IPS-NIHi7 (cell line): ENCODE measurements at regions not wholly inside any gene's neighbourhood (a gene's known extent, or its start where the extent isn't known, plus 50 kb on each side); places are given as distances from the start of the nearest gene placed in this dataset.
A peak's percentile ranks its signal among the peaks of the same experiment; 100 is the strongest.
"Not testable (repeated sequence)": the region's sequence is repeated elsewhere in the genome, so short reads cannot be mapped to it uniquely, and the experiment has no call there.

Source experiments
- DNase-seq: peaks from one replicate; pipeline ENCODE4 v3.0.0; 2012; ENCODE audit warnings: mixed read lengths; ENCODE audit errors: extremely low spot score

- no peak for DNase-seq
These were observed 53.1 kb upstream of the WNT4 start for GRCh38 chr1:22196041-22196440.

DNA sequence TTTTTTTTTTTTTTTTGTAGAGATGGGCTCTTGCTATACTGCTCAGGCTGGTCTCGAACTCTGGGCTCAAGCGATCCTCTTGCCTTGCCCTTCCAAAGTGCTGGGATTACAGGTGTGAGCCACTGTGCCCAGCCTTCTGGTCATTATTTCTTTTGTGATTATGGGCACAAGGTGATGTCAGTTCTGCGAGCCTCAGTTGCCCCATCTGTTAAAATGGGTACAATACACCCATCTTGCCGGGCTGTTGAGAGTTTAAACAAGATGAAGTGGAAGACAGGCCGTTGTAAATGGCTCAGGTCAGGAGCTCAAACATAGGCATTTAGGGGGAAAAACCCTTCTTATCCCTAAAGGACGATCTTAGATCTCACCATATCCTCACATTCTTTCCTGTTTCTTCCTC lies 53.7 kb upstream of the WNT4 start:
- DNase-seq, result no peak

GRCh38 chr1:22197644-22198043 lies 54.7 kb upstream of the WNT4 start:
- no peak for DNase-seq

GRCh38 chr1:22201023-22201422 lies 58.1 kb upstream of the WNT4 start:
- no peak for DNase-seq

DNA sequence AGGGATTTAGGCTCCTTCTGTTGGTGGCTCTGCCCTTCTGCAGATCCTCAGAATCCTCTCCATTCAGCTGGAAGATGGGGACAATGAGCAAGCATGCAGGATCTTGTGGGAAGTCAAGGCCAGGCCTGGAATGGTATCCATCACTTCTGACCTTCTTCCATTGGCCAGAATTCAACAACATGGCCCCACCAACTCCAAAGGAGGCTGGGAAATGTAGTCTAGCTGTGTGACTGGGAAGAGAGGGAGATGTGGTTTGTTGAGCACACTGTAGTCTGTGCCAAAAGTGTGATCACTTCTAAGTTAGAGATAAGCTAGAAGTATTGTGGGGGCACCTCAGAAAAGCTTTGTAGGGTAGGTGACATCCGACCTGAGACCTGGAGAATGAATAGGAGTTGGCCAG lies 60.4 kb upstream of the WNT4 start:
- DNase-seq, result no peak

DNA sequence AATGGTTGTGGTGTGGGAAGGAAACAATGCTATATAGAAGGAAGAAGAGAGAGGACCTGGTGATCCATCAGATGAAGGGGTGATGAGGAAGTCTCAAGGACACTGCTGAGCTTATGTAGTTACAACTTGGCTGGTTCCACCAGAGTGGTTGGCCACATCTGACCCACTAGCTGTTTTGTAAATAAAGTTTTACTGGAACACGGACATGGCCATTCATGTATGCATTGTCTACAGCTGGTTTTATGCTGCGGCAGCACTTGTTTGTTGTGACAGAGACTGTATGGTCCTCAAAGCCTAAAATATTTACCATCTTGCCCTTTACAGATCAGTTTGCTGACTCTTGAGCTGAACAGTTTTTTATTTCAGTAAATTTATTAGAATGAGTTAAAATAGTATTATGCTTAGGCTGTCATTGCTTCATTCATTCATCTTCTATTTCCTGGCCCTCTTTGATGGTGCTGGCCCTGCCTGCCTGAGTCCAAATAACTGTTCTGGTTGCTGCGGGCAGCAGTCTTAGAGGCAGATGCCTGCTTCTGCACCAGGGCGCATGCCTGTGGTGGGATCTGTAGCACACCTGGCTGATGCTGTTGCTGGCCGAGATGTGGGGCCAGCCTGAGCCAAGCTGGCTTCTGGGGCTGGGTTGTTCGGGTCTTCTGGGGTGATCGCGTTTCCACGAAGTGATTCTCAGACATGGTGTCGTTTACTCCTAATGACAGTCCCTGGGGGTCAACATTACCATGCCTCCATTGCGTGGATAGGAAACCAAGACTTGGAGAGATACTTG lies 61.4 kb upstream of the WNT4 start:
- DNase-seq, result no peak

DNA sequence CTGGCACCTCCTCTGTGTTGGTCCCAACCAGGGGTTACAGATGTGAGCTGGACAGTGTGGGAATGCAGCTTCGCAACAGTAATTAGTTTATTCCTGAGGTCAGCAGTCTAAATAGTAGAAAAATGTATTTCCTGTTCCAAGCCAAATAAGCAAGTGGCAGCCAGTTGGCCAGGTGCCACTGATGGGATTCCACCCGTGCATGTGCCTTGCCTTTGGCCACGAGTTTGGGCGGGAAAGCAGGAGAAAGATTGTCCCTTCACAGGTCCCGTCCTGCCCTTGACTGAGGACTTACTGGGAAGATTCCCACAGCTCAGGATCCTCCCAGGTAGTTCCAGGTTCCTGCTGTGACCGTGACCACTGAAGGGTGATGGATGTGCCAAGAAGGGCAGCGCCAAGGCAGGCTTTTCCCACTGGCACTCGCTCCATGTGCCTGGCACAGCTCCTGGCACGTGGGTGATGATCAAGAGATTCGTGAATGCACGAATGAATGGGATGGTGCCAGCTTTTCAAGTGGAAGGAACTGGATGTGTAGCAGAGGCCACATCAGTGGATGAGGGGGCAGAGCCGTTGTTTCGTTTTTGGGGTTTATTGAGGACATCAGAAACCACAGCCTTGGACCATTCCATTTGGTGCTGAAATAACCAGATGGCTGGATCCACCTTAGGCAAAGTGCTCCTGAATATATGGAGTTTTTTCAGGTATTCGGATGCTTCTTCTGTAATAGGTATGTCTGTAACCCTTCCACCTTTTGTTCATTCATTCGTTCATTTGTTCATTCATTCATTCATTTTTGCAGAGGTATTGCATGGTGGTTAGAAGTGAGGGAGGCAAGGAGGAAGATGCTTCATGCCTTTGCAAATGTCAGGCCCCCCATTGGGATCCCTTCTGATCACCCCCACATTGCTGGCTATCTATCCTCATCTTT lies 62.4 kb upstream of the WNT4 start:
- no peak for DNase-seq

DNA sequence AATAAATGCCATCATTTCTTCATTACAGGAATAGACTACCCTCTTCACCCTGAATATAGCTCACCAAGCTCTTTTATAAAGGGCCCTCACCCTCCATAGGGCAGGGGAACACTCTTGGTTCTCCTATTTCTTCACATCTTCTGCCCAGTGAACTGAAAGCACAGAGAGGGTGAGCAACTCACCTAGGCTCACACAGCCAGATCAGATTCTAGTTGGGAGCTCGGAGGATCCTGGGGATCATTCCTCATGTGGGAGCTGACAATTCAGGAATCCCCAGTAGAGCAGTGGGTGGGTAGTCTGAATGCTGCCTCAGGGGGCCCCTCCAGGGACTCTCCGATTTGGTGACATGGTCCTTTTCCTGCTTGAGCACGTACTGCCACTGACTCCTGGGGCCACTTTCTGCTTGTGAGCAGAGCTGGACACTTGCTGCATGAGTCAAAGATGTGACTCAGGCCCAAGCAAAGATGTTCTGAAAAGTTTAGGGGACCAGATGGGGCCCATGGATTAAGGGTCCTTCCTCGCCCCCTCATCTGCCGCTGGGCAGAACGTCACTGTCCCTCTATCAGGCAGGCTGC lies 63.7 kb upstream of the WNT4 start:
- no peak for DNase-seq

DNA sequence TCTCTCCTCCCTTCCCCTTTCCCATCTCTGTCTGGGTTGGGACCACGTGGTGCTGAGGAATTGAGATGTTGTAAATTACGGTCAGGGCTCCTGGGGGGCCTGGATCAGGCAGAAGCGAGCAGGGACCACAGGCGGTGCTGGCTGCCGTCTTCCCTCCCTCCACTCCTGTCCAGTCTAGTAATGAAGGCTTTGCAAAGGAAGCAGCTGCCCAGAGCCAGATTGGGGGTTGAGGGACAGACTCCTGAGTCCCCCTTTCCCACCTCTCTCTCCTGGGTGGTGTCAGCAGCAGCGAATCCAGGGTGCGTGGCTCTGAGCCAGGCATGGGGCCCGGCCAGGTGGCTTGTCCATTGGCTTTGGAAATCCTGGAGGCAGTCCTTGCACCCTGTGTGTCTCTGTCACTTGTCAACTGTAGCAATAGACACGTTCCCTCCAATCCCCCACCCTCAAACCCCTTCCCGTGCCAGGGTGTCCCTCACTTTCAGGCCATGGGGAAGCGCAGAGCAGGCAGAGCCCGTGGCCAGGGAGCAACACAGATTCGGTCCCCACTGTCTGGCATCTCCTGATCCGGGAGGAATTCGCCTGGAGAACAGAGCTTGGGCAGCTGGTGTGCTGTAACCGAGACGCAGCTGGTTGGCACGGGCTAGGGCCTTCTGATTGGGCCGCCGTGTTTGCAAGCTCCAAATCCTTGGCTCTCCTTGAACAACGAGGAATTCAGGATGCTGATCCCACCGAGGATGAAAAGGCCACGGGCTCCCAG lies 64.8 kb upstream of the WNT4 start:
- DNase-seq, result no peak

DNA sequence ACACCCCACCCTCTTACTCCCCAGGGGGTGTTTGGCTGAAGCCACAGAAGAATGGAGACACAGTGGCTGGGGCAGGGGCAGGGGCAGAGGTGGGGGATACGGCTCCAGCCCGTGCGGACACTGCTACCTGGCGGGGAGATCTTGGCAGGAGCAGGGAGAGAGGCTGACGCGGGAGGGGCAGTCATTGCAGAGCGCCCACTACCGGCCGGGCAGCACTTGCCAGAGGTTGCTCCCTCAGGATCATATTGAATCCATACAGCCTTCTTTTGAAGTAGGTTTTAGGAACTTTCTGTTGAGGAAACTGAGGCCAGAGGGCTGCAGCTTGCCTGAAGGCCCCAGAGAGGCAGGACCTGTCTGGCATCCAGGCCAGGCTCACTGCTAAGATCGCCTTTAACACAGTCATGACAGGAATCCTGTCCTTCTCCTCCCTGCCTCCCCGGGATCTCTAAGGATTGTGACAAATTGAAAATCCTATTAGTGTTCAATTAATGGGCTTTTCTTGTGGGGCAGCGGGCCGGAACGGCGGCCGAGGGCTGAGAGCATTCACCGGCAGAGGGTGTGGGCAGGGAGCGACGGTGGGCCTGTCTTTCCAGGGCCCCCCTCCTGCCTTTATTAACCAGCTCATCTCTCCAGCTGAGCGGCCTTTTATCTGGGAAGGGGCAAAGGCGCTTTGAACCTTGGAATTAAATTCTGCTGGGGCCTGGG lies 65.5 kb upstream of the WNT4 start:
- DNase-seq, result peak; percentile 46

GRCh38 chr1:22208973-22209378 lies 66.1 kb upstream of the WNT4 start:
- DNase-seq, result no peak

- DNase-seq, result no peak
These were observed 67.3 kb upstream of the WNT4 start for GRCh38 chr1:22210176-22210575.

- no peak for DNase-seq
These were observed 67.7 kb upstream of the WNT4 start for GRCh38 chr1:22210636-22211035.

- DNase-seq, result not testable (repeated sequence)
These were observed 68.6 kb upstream of the WNT4 start for GRCh38 chr1:22211459-22211858.

DNA sequence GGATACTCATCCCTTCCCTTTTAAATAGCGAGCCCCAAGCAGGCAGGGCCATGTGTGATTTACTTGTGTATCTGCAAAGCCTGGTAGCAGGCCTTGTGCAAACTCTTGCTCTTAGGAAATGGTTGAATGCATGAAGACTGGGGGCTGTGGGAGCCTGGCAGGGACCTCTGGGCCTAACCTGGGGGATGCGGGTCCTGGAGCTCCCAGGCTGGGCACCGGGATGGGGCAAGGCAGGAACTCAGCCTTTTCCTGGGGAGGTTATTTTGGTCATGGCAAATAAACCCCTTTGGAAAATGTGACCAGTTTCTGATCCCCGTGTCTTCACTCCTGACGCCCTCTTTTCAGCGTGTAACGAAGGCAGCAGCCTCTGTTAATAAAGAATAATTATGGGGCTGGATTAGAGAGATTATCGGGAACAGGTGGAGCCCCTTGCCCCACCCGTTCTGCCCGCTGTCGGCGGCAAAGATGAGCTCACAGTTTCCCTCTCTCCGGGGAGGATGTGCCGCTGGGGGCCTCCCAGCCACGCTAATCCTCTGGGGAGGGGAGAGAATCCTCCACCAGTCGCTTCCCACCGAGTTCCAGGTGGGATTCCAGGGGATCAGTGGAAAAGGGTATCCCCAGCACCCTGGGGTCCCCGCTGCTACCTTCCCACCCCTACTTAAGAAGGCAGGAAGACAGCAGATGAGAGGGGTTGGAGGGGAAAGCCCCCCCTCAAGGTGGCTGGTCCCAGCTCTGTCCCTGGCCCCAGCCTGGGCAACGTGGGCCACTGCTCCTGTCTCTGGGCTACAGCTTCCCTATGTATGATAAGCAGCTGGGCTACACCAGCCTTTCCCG lies 69.7 kb upstream of the WNT4 start:
- DNase-seq, result no peak

GRCh38 chr1:22216210-22216883 lies 73.5 kb upstream of the WNT4 start:
- no peak for DNase-seq

DNA sequence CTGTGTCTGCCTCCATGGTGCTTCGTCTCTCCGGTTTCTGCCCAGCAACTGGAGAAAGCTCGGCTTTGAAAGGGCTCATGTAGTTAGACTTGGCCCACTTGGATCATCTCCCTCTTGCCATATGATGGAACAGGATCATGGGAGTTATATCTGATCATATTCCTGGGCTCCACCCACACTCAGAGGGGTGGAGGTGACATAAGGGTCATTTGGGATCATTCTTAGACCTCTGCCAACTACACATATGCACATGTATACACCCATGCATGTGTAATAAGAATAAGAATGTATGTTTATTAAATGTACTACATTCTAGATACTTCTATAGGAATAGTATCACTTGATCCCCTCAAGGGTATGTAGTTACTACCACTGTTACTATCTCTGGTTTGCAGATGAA lies 74.1 kb upstream of the WNT4 start:
- no peak for DNase-seq

DNA sequence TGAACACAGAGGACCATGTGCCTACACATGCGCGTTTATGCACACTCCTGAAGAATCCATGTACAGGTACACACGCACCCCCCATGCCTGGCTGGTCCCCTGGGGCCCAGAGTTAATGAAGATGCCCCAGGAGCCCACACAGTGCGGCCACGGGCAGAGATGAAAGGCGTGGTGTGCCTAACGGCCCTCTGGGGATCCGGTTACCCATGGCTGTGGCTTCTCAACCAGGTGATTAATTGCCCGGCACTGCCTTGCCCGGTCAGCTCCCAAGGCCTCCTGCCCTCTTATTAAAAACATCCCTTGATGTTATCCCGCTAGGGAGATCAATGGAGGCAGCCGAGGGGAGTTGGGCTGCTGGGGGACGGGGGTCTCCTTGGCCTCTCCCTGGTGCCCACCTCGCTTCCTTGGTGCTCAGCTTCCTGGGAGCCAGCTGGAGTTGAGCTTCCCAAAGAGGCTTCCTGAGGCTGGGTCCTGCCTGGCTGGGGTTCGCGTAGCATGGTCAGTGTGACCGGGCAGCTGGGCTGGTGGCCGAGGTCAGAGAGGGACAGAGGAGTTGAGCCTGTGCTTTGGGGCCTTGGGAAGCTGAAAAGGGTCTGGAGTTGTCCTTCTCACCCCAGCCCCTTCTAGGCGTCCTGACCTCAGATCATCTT lies 75.0 kb upstream of the WNT4 start:
- no peak for DNase-seq

DNA sequence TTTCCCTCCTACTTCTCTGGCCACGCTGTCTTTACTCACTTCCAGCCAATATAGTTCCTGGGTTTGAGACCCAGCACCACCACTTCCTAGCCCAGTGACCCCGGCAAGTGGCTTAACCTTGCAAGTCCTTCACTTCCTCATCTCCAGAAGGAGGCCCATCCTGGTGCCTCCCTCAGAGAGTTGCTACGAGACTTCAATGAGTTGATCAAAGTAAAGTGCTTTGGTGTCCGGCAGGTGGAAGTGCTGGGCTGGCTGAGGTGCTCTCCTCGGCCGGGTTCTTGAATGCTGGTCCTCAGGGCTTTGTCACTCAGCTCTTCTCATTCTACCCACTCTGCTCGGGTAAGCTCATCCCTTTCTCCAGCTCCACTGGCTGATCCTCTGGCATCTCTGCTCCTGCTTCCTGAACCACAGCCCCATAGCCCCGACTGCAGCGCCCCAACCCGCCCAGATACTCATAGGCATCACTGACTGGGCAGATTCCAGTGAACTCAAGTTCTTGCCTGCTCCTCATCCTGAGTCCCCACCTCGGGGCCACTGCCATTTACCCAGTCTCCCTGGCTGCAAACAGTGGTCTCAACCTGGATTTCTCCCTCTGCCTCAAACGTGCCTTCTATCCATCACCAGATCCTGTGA lies 75.8 kb upstream of the WNT4 start:
- DNase-seq, result no peak
